NK-92 treated with Interleukin-12 subunit alpha and Interleukin-12 subunit beta, amount 100 ng/mL, for 24 hours (cell line): ENCODE measurements at regions not wholly inside any gene's neighbourhood (a gene's known extent, or its start where the extent isn't known, plus 50 kb on each side); places are given as distances from the start of the nearest gene placed in this dataset.

Experiments
- DNase-seq: peaks from one replicate; lab custom pipeline; 2025; lab: John Stamatoyannopoulos, UW

- DNase-seq: no peak
Observed at GRCh38 chr20:59493926-59494325, 110.4 kb upstream of the PHACTR3 start.

GRCh38 chr20:59495166-59495565 lies 109.2 kb upstream of the PHACTR3 start:
- no peak for DNase-seq

- DNase-seq: peak; percentile 26
Observed at GRCh38 chr20:59495894-59496510, 108.3 kb upstream of the PHACTR3 start.

GRCh38 chr20:59498291-59498690 lies 106.0 kb upstream of the PHACTR3 start:
- no peak for DNase-seq

GRCh38 chr20:59499863-59500262 lies 104.5 kb upstream of the PHACTR3 start:
- no peak for DNase-seq

- DNase-seq: no peak
Observed at GRCh38 chr20:59508729-59509128, 95.6 kb upstream of the PHACTR3 start.

- DNase-seq: no peak
Observed at GRCh38 chr20:59512651-59513050, 91.7 kb upstream of the PHACTR3 start.

GRCh38 chr20:59514554-59514953 lies 89.8 kb upstream of the PHACTR3 start:
- DNase-seq: no peak

- DNase-seq: no peak
Observed at GRCh38 chr20:59515013-59515905, 89.1 kb upstream of the PHACTR3 start.

GRCh38 chr20:59515906-59516209 lies 88.5 kb upstream of the PHACTR3 start:
- no peak for DNase-seq

- no peak for DNase-seq
Observed at GRCh38 chr20:59518881-59519706, 85.2 kb upstream of the PHACTR3 start.

- no peak for DNase-seq
Observed at GRCh38 chr20:59519707-59520014, 84.7 kb upstream of the PHACTR3 start.

GRCh38 chr20:59520814-59521213 lies 83.5 kb upstream of the PHACTR3 start:
- no peak for DNase-seq

- no peak for DNase-seq
Observed at GRCh38 chr20:59525500-59526241, 78.7 kb upstream of the PHACTR3 start.

GRCh38 chr20:59526242-59527225 lies 77.8 kb upstream of the PHACTR3 start:
- no peak for DNase-seq

GRCh38 chr20:59530782-59531181 lies 73.6 kb upstream of the PHACTR3 start:
- no peak for DNase-seq

- no peak for DNase-seq
Observed at GRCh38 chr20:59537991-59538390, 66.3 kb upstream of the PHACTR3 start.

- DNase-seq: no peak
Observed at GRCh38 chr20:59547596-59547995, 56.7 kb upstream of the PHACTR3 start.
